Hepatocyte (in vitro differentiated cells): ENCODE measurements at regions not wholly inside any gene's neighbourhood (a gene's known extent, or its start where the extent isn't known, plus 50 kb on each side); places are given as distances from the start of the nearest gene placed in this dataset.

Experiments used
- DNase-seq: peaks from one replicate; pipeline ENCODE4 v3.0.0-alpha.2; 2016; ENCODE audit warnings: low spot score
- H2AFZ ChIP-seq: fragments of 200-600 bp; sonication (generic); 2 replicates; pipeline ENCODE4 v1.6.0; 2016; ENCODE audit warnings: antibody characterized with exemption, mild to moderate bottlenecking
- H3K27ac ChIP-seq: fragments of 200-600 bp; sonication (generic); 2 replicates; pipeline ENCODE4 v1.5.1; 2016; ENCODE audit warnings: mild to moderate bottlenecking
- H3K27me3 ChIP-seq: fragments of 200-600 bp; sonication (generic); 2 replicates; pipeline ENCODE4 v1.6.1; 2016
- H3K36me3 ChIP-seq: fragments of 200-600 bp; sonication (generic); replicated peaks from 2 replicates; pipeline ENCODE4 v1.5.1; 2016; ENCODE audit warnings: low read depth; ENCODE audit not compliant: insufficient read depth
- H3K4me1 ChIP-seq: fragments of 200-600 bp; sonication (generic); 2 replicates; pipeline ENCODE4 v1.5.1; 2016; ENCODE audit warnings: mild to moderate bottlenecking, moderate library complexity; ENCODE audit not compliant: insufficient read depth
- H3K4me2 ChIP-seq: fragments of 200-600 bp; sonication (generic); 2 replicates; pipeline ENCODE4 v1.6.0; 2016
- H3K4me3 ChIP-seq: fragments of 200-600 bp; sonication (generic); 2 replicates; pipeline ENCODE4 v1.5.1; 2016; ENCODE audit warnings: mild to moderate bottlenecking
- H3K79me2 ChIP-seq: fragments of 200-600 bp; sonication (generic); 2 replicates; pipeline ENCODE4 v1.6.0; 2017; ENCODE audit warnings: mild to moderate bottlenecking
- H3K9me2 ChIP-seq: fragments of 200-600 bp; sonication (generic); replicated peaks from 2 replicates; pipeline ENCODE4 v1.6.0; 2017; ENCODE audit warnings: mild to moderate bottlenecking; ENCODE audit not compliant: insufficient read depth
- H3K9me3 ChIP-seq: fragments of 200-600 bp; sonication (generic); 2 replicates; pipeline ENCODE4 v1.5.1; 2016; ENCODE audit warnings: low read depth, mild to moderate bottlenecking
- H4K20me1 ChIP-seq: fragments of 200-600 bp; sonication (generic); 2 replicates; pipeline ENCODE4 v1.6.0; 2016; ENCODE audit warnings: mild to moderate bottlenecking; ENCODE audit not compliant: insufficient read depth, poor library complexity, severe bottlenecking
- CTCF ChIP-seq: fragments of 200-600 bp; sonication (generic); IDR thresholded peaks from 2 replicates; pipeline ENCODE4 v1.5.1; 2016; ENCODE audit warnings: antibody characterized with exemption, mild to moderate bottlenecking; ENCODE audit not compliant: poor library complexity
- EZH2 ChIP-seq: fragments of 200-600 bp; sonication (generic); IDR thresholded peaks from 2 replicates; pipeline ENCODE4 v1.6.1; 2016; ENCODE audit warnings: antibody characterized with exemption, mild to moderate bottlenecking, borderline replicate concordance
- EZH2phosphoT487 ChIP-seq: fragments of 200-600 bp; sonication (generic); IDR thresholded peaks from one replicate; pipeline ENCODE4 v1.6.1; 2018; ENCODE audit warnings: antibody characterized with exemption, mild to moderate bottlenecking, low read depth, moderate library complexity; ENCODE audit not compliant: unreplicated experiment, severe bottlenecking
- WGBS: methylation state at CpG from one replicate; pipeline ENCODE4 v1.1.6; 2016; ENCODE audit warnings: low lambda C conversion rate; ENCODE audit errors: missing lambda C conversion rate; 5-methylcytosine and 5-hydroxymethylcytosine counted together

- H3K4me2 ChIP-seq = no peak overlapping the region
- 94% methylated on average over 2 of the region's 2 CpGs for WGBS
- no peaks in the 10 kb centered on the region for H3K27me3 ChIP-seq
- no peak overlapping the region for H3K4me3 ChIP-seq
- no peaks in the 10 kb centered on the region for H3K4me1 ChIP-seq
- TF ChIP-seq EZH2 = no peak
- no peak for TF ChIP-seq CTCF
- no peak for TF ChIP-seq EZH2phosphoT487
- DNase-seq = no peak
- H2AFZ ChIP-seq = no peak overlapping the region
- no peaks in the 10 kb centered on the region for H3K9me2 ChIP-seq
- H3K36me3 ChIP-seq = no peaks in the 10 kb centered on the region
- no peak overlapping the region for H3K27ac ChIP-seq
- H3K9me3 ChIP-seq = no peaks in the 10 kb centered on the region
- no peaks in the 10 kb centered on the region for H4K20me1 ChIP-seq
- H3K79me2 ChIP-seq = no peaks in the 10 kb centered on the region
These were observed 289.8 kb upstream of the SPOCK3 start for GRCh38 chr4:167524091-167524490.

GRCh38 chr4:167537761-167538160 lies 303.5 kb upstream of the SPOCK3 start:
- no peaks in the 10 kb centered on the region for H3K9me3 ChIP-seq
- TF ChIP-seq EZH2phosphoT487 (no peak), CTCF (no peak), EZH2 (no peak)
- H2AFZ ChIP-seq = no peak overlapping the region
- H3K27ac ChIP-seq = no peak overlapping the region
- 79% methylated on average over 1 of the region's 1 CpG for WGBS
- H3K4me2 ChIP-seq = no peak overlapping the region
- no peaks in the 10 kb centered on the region for H3K36me3 ChIP-seq
- no peak overlapping the region for H3K4me3 ChIP-seq
- H3K79me2 ChIP-seq = no peaks in the 10 kb centered on the region
- H3K9me2 ChIP-seq = no peaks in the 10 kb centered on the region
- no peaks in the 10 kb centered on the region for H3K27me3 ChIP-seq
- no peaks in the 10 kb centered on the region for H3K4me1 ChIP-seq
- DNase-seq = no peak
- H4K20me1 ChIP-seq = no peaks in the 10 kb centered on the region

GRCh38 chr4:167541286-167541685 lies 307.0 kb upstream of the SPOCK3 start:
- DNase-seq = no peak
- Histone ChIP-seq H3K27me3 (no peaks in the 10 kb centered on the region), H3K4me1 (no peaks in the 10 kb centered on the region), H3K36me3 (no peaks in the 10 kb centered on the region), H3K9me2 (no peaks in the 10 kb centered on the region), H3K4me3 (no peak overlapping the region), H3K4me2 (no peak overlapping the region), H3K27ac (no peak overlapping the region), H2AFZ (no peak overlapping the region), H3K79me2 (no peaks in the 10 kb centered on the region), H4K20me1 (no peaks in the 10 kb centered on the region), H3K9me3 (no peaks in the 10 kb centered on the region)
- 71% methylated on average over 3 of the region's 3 CpGs for WGBS
- TF ChIP-seq EZH2phosphoT487 (no peak), EZH2 (no peak), CTCF (no peak)

GRCh38 chr4:167544391-167544790 lies 310.1 kb upstream of the SPOCK3 start:
- H3K4me2 ChIP-seq = no peak overlapping the region
- no peaks in the 10 kb centered on the region for H4K20me1 ChIP-seq
- no peaks in the 10 kb centered on the region for H3K79me2 ChIP-seq
- TF ChIP-seq CTCF (no peak), EZH2phosphoT487 (no peak), EZH2 (no peak)
- H2AFZ ChIP-seq = no peak overlapping the region
- DNase-seq = no peak
- H3K36me3 ChIP-seq = no peaks in the 10 kb centered on the region
- WGBS = 63% methylated on average over 1 of the region's 1 CpG
- H3K4me3 ChIP-seq = no peak overlapping the region
- no peaks in the 10 kb centered on the region for H3K27me3 ChIP-seq
- no peaks in the 10 kb centered on the region for H3K9me3 ChIP-seq
- no peaks in the 10 kb centered on the region for H3K9me2 ChIP-seq
- H3K4me1 ChIP-seq = no peaks in the 10 kb centered on the region
- no peak overlapping the region for H3K27ac ChIP-seq
